Prostate gland (tissue), 2 donors: ENCODE measurements at regions not wholly inside any gene's neighbourhood (a gene's known extent, or its start where the extent isn't known, plus 50 kb on each side); places are given as distances from the start of the nearest gene placed in this dataset.
A peak's percentile ranks its signal among the peaks of the same experiment; 100 is the strongest.

Source experiments
- DNase-seq: peaks from one replicate; pipeline ENCODE4 v3.0.0-alpha.2; 2019; ENCODE audit warnings: low spot score
- H3K27ac ChIP-seq, 2 donors: fragments of 200-600 bp; sonication (generic); 2 replicates each; pipeline ENCODE4 v1.5.1; 2017 to 2019
- H3K27me3 ChIP-seq: fragments of 200-600 bp; sonication (generic); replicated peaks from 2 replicates; pipeline ENCODE4 v1.5.1; 2019; ENCODE audit not compliant: insufficient read depth
- H3K36me3 ChIP-seq, 2 donors: fragments of 200-600 bp; sonication (generic); 1 replicate in 1 of 2; 2 replicates in 1 of 2; pipeline versions ENCODE4 v1.5.1 to v1.8.1; 2017 to 2019
- H3K4me1 ChIP-seq: fragments of 200-600 bp; sonication (generic); replicated peaks from 2 replicates; pipeline ENCODE4 v1.5.1; 2019
- H3K4me3 ChIP-seq, 2 donors: fragments of 200-600 bp; sonication (generic); 2 replicates each; pipeline ENCODE4 v1.5.1; 2017 to 2019
- H3K9me3 ChIP-seq: fragments of 200-600 bp; sonication (generic); 2 replicates; pipeline ENCODE4 v1.5.1; 2017
- POLR2A ChIP-seq: fragments of 450-650 bp; IDR thresholded peaks from one replicate; pipeline ENCODE4 v1.6.1; 2016; ENCODE audit warnings: antibody characterized with exemption, mild to moderate bottlenecking
- POLR2AphosphoS5 ChIP-seq: sonication (generic); formaldehyde crosslinking; IDR thresholded peaks from one replicate; pipeline ENCODE4 v1.6.1; 2017; ENCODE audit warnings: antibody characterized with exemption
- WGBS: methylation state at CpG from one replicate; pipeline ENCODE4 v1.1.5; 2018; 5-methylcytosine and 5-hydroxymethylcytosine counted together
- intact Hi-C: fragments of 100-400 bp; cut with DNase I; formaldehyde crosslinking; loops from one replicate; pipeline ENCODE4 v1.14.2; 2022
- TF ChIP-seq, protein P1 (sequence below), 4 experiments: fragments of 200-600 bp in 2 of 4; fragments of 450-650 bp in 2 of 4; sonication (generic) in 2 of 4; IDR thresholded peaks; 1 replicate in 3 of 4; 2 replicates in 1 of 4; pipeline ENCODE4 v1.5.1; 2016 to 2019; ENCODE audit warnings: antibody characterized with exemption in 4 of 4, mild to moderate bottlenecking in 2 of 4, moderate library complexity in 2 of 4

DNA sequence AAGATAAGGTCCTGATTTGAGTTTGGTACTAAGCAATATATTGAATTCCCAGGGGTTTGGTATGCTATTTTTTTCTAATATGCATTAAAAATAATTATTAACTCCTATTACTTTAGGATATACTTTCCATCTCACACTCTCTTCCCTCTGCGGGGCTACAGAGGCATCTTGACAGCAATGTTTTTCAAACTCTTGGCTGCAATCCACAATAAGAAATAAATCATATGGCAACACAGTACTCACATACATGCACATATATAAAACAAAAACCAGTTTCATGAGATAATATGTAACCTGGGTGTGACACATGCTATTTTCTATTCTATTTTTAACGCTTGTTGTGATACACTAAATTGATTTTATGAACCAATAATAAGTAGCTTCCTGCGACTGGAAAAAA lies 189.5 kb downstream of the UNC5CL start:
- DNase-seq, result no peak
- 51% methylated on average over 3 of the region's 3 CpGs for WGBS
- Histone ChIP-seq H3K4me3 (no peak overlapping the region), H3K36me3 (no peaks in the 10 kb centered on the region), H3K9me3 (no peaks in the 10 kb centered on the region), H3K27ac (no peak overlapping the region), H3K4me1 (no peaks in the 10 kb centered on the region), H3K27me3 (no peaks in the 10 kb centered on the region)
- TF ChIP-seq POLR2A (no peak), POLR2AphosphoS5 (no peak)
- TF ChIP-seq, protein P1, sequence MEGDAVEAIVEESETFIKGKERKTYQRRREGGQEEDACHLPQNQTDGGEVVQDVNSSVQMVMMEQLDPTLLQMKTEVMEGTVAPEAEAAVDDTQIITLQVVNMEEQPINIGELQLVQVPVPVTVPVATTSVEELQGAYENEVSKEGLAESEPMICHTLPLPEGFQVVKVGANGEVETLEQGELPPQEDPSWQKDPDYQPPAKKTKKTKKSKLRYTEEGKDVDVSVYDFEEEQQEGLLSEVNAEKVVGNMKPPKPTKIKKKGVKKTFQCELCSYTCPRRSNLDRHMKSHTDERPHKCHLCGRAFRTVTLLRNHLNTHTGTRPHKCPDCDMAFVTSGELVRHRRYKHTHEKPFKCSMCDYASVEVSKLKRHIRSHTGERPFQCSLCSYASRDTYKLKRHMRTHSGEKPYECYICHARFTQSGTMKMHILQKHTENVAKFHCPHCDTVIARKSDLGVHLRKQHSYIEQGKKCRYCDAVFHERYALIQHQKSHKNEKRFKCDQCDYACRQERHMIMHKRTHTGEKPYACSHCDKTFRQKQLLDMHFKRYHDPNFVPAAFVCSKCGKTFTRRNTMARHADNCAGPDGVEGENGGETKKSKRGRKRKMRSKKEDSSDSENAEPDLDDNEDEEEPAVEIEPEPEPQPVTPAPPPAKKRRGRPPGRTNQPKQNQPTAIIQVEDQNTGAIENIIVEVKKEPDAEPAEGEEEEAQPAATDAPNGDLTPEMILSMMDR (IDR thresholded peaks at IDR 0.05), result no peak
- intact Hi-C loops, result no loop called here

DNA sequence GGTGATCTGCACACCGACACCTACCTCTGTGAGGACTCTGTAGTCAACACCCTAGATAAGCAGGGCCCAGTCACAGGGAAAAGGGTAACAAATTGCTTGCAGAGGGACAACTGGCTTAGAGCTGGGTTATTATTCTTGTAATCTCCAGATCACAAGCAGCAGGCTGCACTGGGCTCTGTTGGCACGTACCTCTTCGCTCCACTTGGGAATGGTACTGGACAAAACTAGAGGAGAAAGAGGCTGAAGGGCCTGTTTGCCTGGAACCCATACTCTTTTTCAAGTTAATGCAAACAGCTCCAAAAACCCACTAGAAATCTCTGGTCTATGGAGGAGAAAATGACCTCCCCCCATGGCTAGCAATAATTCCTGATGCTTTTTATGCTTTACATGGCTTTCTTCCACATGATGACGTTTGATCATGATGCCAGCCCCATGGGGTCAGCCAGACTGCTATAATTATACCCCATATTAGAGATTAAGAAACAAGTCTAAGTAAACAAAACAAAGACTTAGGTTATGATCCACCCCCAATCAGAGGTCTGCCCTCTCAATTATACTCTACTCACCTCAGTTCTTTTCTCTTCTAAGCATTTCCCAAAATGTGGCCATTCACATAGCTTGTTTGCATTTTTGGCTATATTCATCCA lies 190.0 kb downstream of the UNC5CL start:
- Histone ChIP-seq H3K27me3 (no peaks in the 10 kb centered on the region), H3K4me1 (no peaks in the 10 kb centered on the region), H3K4me3 (no peak overlapping the region), H3K36me3 (no peaks in the 10 kb centered on the region), H3K27ac (no peak overlapping the region), H3K9me3 (no peaks in the 10 kb centered on the region)
- no peak for TF ChIP-seq POLR2AphosphoS5
- TF ChIP-seq POLR2A, result no peak
- TF ChIP-seq, protein P1 (IDR thresholded peaks at IDR 0.05), result no peak
- no peak for DNase-seq
- 59% methylated on average over 4 of the region's 4 CpGs for WGBS
- intact Hi-C loops, result no loop called here

DNA sequence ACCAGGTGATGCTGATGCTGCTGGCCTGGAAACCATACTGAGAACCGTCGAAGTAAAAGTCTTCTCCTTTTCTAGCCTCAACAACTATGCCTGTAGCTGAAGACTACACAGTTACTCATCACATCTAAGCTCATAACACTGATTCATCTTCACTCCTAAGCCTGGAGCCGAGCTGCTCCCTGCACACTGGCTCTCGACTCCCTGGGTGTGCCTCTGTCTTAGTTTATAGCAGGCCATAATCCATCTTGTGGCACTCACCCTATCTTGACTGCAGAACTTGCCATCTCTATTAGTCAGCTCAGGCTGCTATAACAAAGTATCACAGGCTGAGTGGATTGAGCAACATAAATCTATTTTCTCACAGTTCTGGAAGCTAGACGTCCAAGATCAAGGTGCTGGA lies 191.0 kb downstream of the UNC5CL start:
- no peak overlapping the region for H3K4me3 ChIP-seq

DNA sequence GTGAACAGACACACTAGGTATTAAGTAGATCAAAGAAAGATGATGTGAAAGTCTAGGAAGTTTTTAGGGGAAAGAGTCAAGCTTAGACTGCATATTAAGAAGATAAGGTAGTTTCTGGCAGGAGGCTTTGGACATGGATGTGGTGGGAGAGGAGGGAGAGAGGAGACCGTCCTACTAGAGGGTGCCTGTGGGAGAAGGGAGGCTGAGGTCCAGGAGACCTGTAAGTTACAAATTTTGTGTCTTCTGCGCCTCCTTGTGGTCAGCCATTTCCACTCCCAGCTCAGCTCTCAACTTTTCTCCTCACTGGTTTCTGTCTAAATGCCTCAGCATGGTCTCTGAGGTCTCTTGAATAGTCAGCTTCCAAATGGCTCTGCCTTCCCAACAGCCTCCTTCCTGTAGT lies 193.5 kb downstream of the UNC5CL start:
- no peaks in the 10 kb centered on the region for H3K36me3 ChIP-seq
- no peak for TF ChIP-seq POLR2A
- TF ChIP-seq, protein P1 (IDR thresholded peaks at IDR 0.05), result peak in 3 of 4 experiments; percentile 36 to 43 (median 42)
- intact Hi-C loops, result no loop called here
- WGBS, result 42% methylated on average over 2 of the region's 2 CpGs
- no peaks in the 10 kb centered on the region for H3K27me3 ChIP-seq
- no peak overlapping the region for H3K4me3 ChIP-seq
- H3K9me3 ChIP-seq, result no peaks in the 10 kb centered on the region
- DNase-seq, result peak; percentile 30
- no peaks in the 10 kb centered on the region for H3K4me1 ChIP-seq
- H3K27ac ChIP-seq, result no peak overlapping the region

More for the DNA sequence above, 191.0 kb downstream of the UNC5CL start:
- Histone ChIP-seq H3K27me3 (no peaks in the 10 kb centered on the region), H3K36me3 (no peaks in the 10 kb centered on the region), H3K9me3 (no peaks in the 10 kb centered on the region), H3K27ac (no peak overlapping the region), H3K4me1 (no peaks in the 10 kb centered on the region)
- intact Hi-C loops, result no loop called here
- no peak for DNase-seq
- 87% methylated on average over 5 of the region's 5 CpGs for WGBS
- TF ChIP-seq, protein P1 (IDR thresholded peaks at IDR 0.05), result no peak
- TF ChIP-seq POLR2A (no peak), POLR2AphosphoS5 (no peak)

DNA sequence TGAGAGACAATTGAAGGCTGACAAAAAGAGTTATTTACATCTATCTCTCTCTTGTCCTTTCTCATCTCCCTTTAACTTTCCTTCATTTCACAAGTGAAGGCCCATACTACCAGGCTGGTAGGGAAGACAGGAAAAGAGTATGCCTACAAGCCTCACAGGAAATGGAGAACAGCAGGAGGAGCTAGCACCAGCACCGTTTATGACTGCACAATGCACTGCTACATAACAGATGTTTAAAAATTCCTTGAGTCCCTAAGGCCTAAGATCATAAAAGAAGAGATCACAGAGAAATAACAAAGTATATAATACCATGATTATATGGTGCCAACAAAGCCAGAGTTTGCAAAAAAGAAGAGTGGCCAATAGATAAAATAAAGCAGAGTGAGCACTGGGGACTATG lies 194.8 kb downstream of the UNC5CL start:
- intact Hi-C loops, result no loop called here
- H3K4me1 ChIP-seq, result no peaks in the 10 kb centered on the region
- 19% methylated on average over 1 of the region's 1 CpG for WGBS
- H3K4me3 ChIP-seq, result no peak overlapping the region
- no peak for DNase-seq
- no peak overlapping the region for H3K27ac ChIP-seq
- H3K36me3 ChIP-seq, result no peaks in the 10 kb centered on the region
- TF ChIP-seq POLR2AphosphoS5, result no peak
- no peak for TF ChIP-seq POLR2A
- TF ChIP-seq, protein P1 (IDR thresholded peaks at IDR 0.05), result no peak
- no peaks in the 10 kb centered on the region for H3K9me3 ChIP-seq
- no peaks in the 10 kb centered on the region for H3K27me3 ChIP-seq
